HG03139 (cell line): ENCODE measurements at regions not wholly inside any gene's neighbourhood (a gene's known extent, or its start where the extent isn't known, plus 50 kb on each side); places are given as distances from the start of the nearest gene placed in this dataset.

Experiments
- ATAC-seq: cut with Tn5 transposase; IDR thresholded peaks from one replicate; pipeline ENCODE4 v1.9.1; 2021; ENCODE audit not compliant: unreplicated experiment

DNA sequence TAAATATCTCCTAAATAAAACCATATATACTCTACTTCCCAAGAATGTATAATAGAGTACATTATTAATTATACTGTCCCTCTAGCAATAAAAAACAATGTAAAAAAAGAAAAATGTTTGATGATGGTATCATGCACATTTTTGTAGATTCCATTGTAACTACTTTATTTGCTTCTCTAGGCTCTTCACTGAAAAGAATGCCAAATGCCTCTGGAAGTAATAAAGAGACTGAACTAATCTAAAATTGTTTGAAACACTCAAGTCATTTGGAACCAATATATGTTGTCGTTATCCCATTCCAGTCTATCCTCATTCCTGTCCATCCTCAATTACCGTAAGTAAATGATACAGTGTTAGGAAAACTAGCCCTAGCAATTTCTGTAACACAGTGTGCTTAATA, 233.6 kb downstream of the C12orf50 start:
- ATAC-seq, result no peak

DNA sequence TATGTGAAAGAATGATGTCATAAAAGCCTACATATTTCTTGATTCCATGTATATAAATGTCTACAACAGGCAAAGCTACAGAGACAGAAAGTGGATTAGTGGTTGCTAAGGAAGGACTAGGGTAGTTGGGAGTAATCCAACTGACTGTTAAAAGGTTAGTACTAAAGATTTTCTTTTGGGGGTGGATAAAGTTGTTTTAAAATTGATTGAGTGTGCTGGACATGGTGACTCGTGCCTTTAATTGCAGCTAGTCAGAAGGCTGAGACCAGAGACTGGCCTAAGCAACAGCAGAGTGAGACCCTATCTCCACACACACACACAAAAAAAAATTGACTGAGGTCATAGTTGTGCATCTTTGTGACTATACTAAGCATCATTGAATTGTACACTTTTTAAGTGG, 234.3 kb downstream of the C12orf50 start:
- ATAC-seq, result no peak

GRCh38 chr12:87793131-87793530, 236.1 kb downstream of the C12orf50 start:
- ATAC-seq, result no peak

GRCh38 chr12:87784350-87784749, 244.9 kb downstream of the C12orf50 start:
- no peak for ATAC-seq

DNA sequence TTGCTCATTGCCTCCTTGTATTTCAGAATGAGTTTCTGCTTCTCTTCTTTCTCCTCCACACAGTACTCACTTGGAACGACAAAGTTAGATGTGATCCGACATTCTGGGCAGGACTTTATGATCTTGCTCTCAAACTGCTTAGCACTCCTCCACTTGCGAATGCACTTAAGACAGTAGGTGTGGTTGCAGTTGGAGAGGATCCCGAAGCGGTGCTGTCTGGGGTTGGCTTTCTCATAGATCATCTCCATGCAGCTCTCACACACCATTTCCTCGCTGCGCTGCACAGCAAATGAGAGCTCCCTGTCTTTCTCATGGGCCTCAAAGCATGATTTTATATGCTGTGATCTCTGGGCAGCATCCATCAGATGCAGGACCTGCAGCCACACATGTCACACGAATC, 245.7 kb downstream of the C12orf50 start:
- ATAC-seq, result no peak

DNA sequence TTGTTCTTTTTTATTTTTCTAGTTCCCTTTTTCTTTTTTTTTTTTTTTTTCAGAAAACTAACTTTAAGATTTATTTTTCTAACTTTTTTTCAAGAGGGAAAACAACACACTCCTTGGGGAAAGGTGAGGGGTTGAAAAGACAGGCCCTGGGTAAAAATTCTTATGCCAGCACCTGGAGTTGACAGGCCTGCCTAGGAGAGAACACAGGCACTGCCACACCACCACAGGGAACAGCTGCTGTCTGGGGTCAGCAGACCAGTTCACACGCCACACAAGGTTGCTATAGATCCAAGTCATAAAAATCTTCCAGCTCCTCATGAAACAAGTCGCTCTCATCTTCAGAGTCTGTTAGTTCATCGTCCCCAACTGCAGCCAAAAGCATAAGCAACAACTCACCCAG, 246.4 kb downstream of the C12orf50 start:
- no peak for ATAC-seq

- no peak for ATAC-seq
Observed at GRCh38 chr12:87779858-87780498, 249.2 kb downstream of the C12orf50 start.

- no peak for ATAC-seq
Observed at GRCh38 chr12:87779016-87779415, 250.2 kb downstream of the C12orf50 start.

DNA sequence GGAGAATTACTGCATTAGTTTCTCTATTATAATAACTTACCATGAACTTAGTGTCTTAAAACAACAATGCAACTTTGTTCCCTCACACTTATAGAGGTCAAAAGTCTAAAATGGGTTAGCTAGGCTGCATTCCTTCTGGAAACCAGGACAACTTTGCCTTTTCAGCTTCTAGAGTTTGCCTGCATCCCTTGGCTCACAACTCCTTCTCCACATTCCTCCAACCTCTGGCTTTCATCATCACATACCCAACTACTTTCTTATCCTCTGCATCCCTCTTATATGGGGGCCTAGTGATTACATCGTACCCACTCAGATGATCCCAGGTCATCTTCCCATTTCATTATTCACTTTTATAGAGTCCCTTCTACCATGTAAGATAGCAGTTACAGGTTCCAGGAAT, 251.1 kb downstream of the C12orf50 start:
- no peak for ATAC-seq

DNA sequence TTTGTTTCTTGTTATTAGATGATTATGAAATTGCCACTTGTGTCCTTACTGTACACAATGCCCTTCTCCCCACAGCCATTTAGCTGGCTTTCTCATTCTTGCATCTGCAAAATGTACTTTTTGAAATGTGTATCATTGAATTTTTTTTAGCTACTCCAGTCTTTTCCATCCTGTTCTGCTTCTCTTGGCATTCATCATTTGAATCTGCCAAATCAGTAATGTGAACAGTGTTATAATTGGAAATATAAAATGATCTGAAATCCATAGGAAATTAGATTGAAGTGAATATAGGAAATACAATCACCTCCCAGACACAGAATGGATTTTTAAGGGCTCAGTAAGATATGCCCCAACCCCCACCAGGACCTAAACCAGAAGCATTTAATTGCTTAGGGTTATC, 253.4 kb downstream of the C12orf50 start:
- no peak for ATAC-seq

- ATAC-seq, result no peak
Observed at GRCh38 chr12:87775051-87775450, 254.2 kb downstream of the C12orf50 start.

DNA sequence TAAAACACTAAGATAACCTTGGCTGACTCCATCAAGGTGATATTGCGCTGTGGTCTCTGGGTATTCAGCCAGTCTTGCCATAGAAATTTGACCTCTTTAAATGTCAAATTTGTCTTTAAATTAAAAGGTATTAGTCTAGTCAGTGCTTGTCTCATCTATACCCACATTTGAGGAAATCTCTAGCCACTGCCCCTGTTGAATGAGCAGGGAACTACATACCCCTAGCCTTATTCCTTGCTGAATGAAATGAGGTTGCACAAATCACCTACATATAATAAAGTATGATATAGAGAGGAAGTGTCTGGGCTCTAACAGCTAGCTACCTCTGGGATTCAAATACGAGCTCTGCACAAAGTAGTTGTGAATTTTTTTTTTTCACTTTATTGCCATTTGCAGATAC, 256.8 kb downstream of the C12orf50 start:
- no peak for ATAC-seq

- no peak for ATAC-seq
Observed at GRCh38 chr12:87768501-87769287, 260.5 kb downstream of the C12orf50 start.

- no peak for ATAC-seq
Observed at GRCh38 chr12:87766044-87766443, 263.2 kb downstream of the C12orf50 start.

GRCh38 chr12:87760943-87761342, 268.3 kb downstream of the C12orf50 start:
- ATAC-seq, result no peak

DNA sequence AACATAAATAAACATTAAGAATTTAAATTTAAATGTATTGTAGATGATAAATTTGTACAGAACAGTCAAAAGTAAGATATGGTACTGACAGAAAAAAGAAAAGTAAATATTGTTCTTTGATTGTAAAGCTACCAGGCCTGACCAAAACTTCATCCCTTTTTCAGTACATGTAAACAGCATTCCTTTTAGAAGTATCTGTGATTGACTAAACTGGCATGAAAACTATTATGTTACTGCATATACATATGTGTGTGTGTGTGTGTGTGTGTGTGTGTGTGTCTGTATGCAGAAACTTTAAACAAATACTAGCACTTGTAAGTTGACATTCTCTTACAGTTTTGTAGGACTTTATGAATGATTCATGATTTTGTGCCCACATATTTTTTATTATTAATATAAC, 270.9 kb downstream of the C12orf50 start:
- ATAC-seq, result no peak

GRCh38 chr12:87756721-87757120, 272.5 kb downstream of the C12orf50 start:
- ATAC-seq, result no peak

- ATAC-seq, result no peak
Observed at GRCh38 chr12:87756111-87756510, 273.1 kb downstream of the C12orf50 start.

DNA sequence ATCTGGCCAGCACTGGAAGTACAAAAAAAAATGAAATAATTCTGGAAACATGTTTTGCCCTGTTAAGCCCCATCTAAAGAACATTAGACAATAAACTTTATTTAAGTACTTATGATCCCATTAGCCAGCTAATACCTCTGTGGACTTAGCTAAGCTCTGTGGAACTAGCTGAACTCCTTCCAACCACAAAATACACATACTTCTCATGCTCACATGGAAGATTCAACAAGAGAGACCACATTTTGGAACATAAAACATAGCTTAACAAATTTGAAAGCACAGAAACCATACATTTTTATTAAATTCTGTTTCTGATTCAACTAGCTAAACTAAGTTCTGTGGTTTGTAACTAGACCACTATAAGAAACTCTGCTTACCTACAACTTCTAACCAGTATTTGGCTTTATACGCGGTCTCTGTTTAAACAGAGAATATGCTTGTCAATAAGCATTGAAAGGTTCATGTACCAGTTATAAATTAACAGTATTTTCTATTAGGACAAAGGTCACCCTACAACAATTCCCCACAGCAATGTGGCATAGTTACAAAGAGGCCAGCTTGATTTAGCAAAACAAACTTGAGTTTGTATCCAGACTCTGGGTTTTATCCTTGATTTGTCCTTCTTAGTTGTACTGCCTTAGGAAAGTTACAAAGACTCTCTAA, 300.1 kb downstream of the C12orf50 start:
- no peak for ATAC-seq

- no peak for ATAC-seq
Observed at GRCh38 chr12:87720967-87721366, 308.2 kb downstream of the C12orf50 start.

DNA sequence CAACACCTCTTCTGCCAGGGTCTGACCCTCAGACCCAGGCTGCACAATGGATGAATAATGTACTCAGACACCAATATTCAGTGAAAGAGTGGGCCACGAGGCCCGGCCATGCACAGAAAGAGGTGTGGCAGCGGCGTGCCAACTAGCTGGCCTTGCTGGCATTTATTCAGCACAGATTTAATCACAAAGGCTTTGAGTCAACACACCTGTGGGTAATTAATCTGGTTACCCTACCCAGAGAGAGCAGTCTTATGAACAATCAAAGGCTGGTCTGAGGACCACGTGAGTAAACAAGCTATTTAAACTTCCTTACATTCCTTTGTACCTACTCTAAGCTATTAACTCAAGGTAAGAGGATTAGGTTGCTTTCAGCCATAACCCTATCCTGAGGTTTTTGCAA, 324.8 kb downstream of the C12orf50 start:
- ATAC-seq, result no peak

GRCh38 chr12:87690236-87690810, 338.9 kb downstream of the C12orf50 start:
- no peak for ATAC-seq
